ENCODE measurements at regions not wholly inside any gene's neighbourhood (a gene's known extent, or its start where the extent isn't known, plus 50 kb on each side); places are given as distances from the start of the nearest gene placed in this dataset.

DNA sequence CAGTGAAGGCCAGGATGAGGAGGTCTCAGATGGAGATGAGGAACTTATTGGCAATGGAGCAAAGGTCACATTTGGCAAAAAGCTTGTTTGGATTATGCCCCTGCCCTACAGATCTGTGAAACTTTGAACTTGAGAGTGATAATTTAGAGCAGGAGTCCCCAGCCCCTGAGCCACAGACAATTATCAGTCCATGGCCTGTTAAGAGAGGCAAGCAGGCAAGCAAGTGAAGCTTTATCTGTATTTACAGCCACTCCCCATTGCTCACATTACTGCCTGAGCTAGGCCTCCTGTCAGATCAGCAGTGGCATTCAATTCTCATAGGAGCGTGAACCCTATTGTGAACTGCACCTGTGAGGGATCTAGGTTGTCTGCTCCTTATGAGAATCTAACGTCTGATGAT lies 1076.9 kb upstream of the TENM4 start:
- TF ChIP-seq, protein P1, sequence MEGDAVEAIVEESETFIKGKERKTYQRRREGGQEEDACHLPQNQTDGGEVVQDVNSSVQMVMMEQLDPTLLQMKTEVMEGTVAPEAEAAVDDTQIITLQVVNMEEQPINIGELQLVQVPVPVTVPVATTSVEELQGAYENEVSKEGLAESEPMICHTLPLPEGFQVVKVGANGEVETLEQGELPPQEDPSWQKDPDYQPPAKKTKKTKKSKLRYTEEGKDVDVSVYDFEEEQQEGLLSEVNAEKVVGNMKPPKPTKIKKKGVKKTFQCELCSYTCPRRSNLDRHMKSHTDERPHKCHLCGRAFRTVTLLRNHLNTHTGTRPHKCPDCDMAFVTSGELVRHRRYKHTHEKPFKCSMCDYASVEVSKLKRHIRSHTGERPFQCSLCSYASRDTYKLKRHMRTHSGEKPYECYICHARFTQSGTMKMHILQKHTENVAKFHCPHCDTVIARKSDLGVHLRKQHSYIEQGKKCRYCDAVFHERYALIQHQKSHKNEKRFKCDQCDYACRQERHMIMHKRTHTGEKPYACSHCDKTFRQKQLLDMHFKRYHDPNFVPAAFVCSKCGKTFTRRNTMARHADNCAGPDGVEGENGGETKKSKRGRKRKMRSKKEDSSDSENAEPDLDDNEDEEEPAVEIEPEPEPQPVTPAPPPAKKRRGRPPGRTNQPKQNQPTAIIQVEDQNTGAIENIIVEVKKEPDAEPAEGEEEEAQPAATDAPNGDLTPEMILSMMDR (conservative IDR thresholded peaks at IDR 0.05; ENCODE audit: low read length): no peak
- no peak for TF ChIP-seq EZH2phosphoT487 (IDR thresholded peaks at IDR 0.05; ENCODE audit: borderline replicate concordance, low read depth, low read length)
